Kasumi-1 (cell line): ENCODE measurements at regions not wholly inside any gene's neighbourhood (a gene's known extent, or its start where the extent isn't known, plus 50 kb on each side); places are given as distances from the start of the nearest gene placed in this dataset.
A peak's percentile ranks its signal among the peaks of the same experiment; 100 is the strongest.
"Not testable (repeated sequence)": the region's sequence is repeated elsewhere in the genome, so short reads cannot be mapped to it uniquely, and the experiment has no call there.

Experiments
- DNase-seq, 2 experiments: peaks; one replicate each; lab custom pipeline; 2025; lab: John Stamatoyannopoulos, UW

DNA sequence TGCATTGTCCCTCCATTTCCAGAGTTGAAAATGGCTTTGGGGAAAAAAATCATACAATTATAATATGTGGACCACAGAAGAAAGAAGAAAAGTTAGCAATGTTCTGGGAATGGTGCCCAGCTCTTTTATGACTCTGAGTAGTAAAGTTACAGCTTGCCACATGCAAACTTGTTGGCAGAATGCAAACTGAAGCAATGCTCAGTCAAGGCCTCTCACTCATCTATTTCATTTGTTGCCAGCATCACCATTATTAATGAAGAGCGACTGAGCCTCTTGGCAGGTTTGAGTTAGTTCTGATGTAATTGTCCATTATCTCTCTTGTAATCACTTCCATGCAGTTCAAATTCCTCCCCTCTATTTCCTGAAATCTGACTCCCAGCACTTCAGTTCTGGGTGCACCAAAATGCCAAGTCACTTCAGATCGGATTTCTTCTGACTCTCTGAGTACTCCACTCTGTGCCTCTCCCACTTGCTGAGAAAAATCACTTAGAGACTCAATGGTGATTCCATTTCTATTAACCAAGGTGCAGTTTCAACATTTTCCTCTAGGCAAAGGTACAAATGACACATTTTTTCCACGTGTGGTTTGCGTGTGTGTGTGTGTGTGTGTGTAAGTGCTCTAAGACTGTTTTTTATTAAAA is 154.4 kb upstream of the STMND1 start:
- peak; percentile 4 to 5 for DNase-seq

DNA sequence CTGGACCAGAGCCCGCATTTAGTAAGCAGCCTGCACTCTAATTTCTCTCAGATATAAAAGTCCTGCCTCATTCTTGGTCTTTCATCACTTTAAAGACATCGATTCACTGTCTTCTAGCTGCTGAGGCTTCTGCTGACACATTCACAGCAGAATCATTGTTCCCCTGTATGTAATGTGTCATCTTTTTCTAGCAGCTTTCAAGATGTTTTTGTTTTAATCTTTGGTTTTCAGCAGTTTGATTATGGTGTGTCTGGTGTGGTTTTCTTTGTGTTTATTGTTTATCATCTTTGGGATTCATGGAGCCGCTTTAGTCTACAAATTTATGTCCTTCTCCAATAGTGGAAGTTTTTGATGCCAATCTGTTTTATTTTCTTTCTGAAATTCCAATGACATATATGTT is 157.3 kb upstream of the STMND1 start:
- DNase-seq = no peak

DNA sequence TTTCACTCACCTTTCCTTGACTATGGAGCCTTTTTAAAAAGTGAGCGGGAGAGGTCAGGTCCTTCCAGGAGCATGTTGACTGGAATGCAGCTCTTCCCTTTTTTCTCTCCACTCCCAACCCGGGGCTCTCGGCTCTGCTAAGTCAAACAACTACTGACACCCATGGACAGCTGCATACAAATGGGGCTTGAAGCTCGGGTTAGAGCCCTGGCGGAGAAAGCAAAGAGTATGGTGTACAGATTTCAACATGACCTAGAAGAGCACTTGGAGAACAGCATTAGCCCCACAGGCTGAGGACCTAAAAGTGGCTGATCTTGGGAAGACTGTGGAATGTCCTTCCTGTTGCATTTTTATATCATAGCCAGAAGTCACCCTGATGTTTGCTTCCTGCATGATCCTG is 162.0 kb upstream of the STMND1 start:
- no peak for DNase-seq

DNA sequence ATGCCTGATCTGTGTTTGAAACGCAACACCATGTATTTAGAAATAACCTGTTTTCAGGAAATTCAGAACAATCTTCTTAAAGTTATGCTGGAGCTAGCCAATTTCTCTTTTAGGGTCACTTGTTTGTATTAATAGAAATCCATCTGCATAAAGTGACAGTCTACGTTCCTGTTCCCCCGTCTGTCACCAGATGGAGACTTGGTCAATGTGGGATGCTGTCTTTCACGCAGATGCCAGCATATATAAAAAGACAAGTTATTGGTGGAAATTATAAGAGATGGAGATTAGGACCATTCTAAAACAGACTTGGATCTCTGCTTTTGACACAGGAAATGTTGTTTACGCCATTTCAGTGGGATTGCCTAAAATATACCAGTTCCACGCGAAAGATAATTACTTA is 162.5 kb upstream of the STMND1 start:
- DNase-seq = no peak

DNA sequence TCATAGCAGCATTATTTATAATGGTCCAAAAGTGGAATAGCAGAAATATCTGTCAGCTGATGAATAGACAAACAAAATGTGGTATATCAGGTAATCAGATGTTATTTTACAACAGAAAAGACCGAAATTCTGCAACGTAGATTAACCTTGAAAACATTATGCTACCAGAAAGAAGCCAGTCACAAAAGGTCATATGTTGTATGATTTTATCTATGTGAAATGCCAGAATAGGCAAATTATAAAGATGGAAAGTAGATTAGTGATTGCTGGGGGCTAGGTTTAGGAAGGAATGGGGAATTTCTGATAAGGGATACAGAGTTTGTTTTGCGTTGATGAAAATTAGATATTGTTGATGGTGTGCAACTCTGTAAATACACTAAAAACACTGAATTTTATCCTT is 165.0 kb upstream of the STMND1 start:
- DNase-seq = no peak

DNA sequence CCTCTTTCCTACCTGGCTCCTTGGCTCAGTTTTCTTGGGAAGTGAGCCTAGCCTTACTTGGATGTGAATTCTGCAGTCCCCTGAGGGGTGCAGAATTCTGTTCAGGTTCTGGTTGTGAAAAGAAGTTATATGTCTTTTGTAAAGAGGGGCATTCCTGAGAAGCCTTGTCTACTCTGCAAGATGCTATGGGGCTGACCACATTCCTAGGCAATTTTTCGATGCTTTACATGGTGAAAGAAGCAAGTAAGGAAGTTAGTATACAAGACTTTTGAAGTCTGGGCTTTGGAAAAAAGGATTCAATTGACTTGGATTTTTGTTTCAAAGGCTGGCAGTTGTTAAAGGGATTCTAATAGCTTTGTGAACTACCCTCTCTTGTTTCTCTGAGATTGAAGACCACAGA is 167.9 kb upstream of the STMND1 start:
- no peak for DNase-seq

DNA sequence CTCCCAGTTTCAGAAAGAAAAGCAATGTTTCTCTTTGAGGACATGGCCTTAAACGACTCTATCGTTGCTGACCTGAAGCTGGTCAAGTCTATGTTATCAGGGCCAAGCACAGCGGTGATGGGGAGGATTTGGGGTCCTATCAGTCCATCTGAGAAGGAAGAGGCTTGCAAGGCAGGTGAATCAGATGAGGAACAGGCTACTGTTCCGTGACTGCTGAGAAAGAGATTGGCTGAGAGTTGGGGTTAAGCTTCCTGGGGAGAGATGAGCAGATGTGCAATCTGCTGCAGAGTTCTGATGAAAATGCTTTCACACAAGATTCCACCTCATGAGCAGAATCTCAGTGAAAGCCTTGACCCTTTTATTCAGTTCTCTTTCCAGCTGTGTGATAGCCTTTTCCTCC is 168.3 kb upstream of the STMND1 start:
- DNase-seq = no peak

DNA sequence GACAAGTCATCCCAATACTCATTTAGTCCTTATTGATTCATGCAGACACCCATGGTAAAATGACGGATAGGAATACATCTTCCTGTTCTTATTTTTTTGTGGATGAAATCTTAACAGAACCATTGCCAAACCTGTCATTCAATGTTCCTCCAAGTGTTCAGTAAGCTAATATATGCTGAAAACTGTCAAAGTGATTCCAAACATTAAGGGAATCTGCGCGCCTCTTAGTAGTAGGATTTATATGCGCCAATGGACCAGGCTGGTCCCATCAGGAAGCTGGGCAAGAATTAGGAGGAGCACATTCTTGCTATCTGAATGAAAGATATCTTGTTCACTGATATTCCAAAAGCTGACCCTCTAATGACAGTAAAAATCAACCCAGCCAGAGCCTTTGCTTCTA is 168.9 kb upstream of the STMND1 start:
- no peak for DNase-seq

DNA sequence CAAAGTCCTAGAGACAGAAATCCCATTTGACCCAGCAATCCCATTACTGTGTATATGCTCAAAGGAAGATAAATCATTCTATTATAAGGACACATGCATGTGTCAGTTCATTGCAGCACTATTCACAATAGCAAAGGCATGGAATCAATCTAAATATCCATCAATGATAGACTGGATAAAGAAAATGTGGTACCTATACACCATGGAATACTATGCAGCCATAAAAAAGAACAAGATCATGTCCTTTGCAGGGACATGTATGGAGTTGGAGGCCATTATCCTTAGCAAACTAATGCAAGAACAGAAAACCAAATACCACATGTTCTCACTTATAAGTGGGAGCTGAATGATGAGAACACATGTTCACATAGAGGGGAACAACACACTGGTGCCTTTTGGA is 169.8 kb upstream of the ATXN1 start:
- not testable (repeated sequence) for DNase-seq

DNA sequence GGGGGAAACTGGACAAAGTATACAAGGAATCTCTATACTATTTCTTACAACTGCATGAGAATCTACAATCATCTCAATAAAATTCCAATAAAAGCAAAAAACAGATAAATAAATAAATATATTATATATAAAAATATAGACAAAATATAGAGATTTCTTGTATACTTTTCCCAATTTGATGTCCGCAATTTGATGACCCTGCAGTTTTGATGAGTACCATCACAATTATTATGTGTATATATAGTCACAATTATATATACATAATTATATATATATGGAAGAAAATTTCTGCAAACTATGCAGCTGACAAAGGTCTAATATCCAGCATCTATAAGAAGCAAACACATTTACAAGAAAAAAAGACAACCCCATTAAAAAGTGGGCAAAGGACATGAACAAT is 169.2 kb upstream of the ATXN1 start:
- no peak for DNase-seq

DNA sequence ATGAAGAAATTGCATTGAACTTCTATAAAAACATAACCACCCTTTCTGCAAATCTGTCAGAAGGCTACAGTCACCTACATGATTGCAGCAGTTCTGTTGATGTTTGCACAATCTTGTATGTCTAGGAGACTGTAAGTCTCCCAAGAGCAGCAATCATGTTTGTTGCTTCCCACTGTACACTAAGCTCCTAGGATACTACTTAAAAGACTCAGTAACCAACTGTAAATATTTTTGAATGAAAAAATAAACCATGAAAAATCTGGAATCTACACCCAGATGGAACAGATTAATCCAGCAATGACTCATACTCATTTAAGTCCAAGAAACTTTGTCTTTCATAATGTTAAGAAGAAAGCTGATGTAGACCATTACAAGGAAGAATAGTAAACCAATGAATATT is 168.5 kb upstream of the ATXN1 start:
- DNase-seq = no peak

DNA sequence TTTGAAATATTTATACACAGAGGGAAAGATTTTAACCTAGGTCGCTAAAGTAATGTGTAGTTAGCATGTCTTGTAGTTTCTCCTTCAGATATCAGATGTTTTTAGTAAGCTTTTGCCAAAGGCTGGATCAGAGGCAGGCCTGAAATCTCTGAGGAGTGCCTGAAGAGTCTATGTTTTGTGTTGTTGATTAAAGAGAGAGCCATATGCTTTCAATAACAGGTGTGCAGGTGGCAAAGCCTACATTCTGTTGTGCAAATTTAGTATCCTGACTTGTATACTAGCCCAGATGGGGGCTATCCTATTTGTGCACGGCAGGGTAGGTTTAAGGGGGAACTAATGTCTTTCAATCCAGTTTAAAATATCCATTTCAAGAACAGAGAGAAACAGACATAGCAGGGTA is 167.1 kb upstream of the ATXN1 start:
- DNase-seq = no peak

DNA sequence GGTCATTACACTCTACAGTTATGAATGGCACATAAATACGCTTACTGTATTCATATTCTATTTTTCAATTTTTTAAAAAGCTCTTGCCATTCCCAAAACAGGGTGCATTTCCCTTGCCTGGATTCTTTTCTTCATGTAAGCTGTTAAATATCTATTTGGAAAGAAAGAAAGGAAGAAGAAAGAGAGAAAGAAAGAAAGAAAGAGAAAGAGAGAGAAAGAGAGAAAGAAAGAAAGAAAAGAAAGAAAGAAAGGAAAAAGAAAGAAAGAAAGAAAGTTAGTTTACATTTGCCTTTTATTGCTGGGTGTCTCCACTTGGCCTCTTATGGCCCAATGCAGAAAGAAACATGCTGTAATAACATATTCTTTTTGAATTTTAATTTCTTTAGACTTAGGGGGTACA is 165.9 kb upstream of the ATXN1 start:
- DNase-seq = no peak

DNA sequence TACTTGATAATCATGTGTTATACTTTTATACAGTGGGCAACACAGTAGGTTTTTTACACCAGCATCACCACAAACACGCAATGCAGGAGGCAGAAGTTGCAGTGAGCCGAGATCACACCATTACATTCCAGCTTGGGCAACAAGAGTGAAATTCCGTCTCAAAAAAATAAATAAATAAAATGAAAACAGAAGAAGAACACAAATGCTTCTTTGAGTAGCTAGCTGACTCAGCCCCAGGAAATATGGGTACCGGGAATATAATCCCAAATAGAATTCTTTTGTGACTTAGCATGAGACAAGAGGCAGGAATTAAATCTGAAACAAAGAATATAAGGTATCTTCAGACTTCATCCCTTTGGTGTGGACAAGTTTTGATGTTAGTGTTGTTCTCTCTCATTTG is 164.2 kb upstream of the ATXN1 start:
- DNase-seq = no peak

DNA sequence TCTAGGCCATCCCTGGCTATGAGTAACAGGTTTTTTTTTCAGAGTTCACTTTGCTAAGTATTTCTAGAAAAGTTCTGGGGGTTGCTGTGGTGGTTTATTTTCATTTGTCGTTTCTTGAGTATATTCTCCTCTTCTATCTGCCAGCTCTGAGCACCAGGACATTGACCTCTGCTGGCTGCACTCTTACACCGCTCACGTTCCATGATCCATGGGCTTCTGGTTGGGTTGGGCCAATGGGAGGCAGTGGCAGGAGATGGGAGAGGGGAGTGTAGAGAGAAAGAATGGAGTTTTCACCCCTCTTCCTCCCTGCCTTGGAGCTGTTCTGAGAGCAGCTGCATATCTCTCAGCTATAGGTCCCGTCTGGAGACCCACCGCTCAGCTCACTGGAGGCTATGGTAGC is 161.0 kb upstream of the ATXN1 start:
- DNase-seq = no peak

DNA sequence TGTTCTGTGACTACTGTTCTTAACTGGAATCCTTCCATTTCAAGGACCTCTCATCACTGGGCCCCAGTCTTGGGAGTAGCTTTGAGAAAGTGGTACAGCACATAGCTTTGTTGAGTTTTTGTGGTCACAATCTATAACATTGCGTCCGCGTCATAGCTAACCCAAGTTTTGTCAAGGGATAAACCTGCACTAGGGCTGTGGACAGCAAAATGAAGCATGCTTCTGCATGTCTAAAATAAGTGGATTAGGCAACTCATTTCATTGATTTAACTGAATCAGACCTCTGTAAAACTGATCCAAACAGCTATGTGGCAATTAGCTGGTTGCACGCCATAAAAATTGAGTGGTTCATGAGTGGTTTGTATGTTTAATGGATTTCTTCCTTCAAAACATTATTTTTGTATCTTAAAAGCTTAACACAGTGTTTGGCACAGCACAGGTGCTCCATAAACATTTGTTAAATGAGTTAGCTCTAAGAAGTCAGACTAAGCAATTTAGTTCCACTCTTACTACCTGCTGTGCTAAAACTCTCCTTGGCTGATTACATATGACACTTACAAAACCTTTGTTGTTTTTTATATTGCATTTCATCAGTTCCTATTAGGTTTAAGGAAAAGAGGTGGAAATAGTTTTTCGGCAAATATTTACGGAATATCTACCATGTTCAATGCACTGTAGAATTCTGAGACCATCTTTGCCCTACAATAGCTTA is 160.3 kb upstream of the ATXN1 start:
- no peak for DNase-seq

DNA sequence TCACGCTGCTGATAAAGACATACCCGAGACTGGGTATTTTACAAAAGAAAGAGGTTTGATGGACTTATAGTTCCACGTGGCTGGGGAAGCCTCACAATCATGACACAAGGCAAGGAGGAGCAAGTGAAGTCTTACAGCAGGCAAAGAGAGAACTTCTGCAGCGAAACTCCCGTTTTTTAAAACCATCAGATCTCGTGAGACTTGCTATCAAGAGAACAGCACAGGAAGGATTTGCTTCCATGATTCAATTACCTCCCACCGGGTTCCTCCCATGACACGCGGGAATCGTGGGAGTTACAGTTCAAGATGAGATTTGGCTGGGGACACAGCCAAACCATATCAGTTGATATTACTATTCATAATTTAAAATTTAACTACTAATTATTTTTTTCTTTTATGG is 157.3 kb upstream of the ATXN1 start:
- DNase-seq = no peak

DNA sequence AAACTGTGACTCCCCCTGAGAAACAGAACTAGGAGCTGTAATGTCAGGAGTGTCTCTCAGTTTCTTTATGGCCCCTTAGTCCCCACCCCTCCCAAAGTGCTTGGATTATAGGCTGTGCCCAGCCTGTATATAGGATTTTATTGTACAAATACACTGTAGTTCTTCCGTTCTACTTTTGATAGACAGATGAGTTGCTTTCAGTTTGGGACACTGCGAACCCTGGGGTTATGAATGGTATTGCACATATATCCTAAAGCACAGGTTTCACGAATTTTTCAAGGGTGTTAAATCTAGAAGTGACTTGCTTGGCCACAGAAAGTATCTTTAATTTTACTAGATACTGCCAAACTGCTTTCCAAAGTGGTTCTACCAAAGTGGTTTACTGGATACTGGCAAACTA is 152.9 kb upstream of the ATXN1 start:
- DNase-seq = no peak

DNA sequence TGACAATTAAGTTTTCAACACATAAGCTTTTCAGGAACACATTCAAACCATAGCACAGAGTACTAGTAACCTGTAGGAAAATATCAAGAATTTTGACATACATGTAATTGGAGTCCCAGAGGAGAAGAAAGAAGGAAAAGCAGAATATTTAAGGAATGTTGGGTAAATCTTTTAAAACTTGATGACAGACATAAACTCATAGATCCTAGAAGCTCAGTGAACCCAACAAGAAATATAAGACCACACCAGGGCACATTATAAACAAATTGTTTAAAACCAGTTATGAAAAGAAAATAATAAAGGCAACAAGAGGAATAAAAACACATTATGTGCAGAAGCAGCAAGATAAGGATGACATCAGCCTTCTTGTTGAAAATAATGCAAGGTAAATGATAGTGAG is 151.5 kb upstream of the ATXN1 start:
- DNase-seq = no peak

DNA sequence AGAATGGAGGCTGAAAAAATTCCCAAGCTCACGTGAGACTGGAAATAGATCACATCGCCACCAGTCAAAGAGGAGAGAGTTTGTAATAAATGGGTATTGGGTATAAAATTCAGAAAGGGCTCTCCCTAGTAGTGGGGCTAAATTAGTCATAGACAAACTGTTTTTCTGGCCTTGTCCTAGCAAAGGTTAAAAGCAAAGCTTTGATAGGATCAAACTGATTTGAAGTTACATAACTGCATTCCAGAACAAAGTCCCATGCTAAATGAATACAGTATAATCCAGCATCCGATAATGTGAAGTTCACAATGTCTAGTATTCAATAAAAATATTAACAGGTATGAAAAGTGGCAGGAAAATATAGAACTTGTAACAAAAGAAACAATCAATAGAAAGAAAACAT is 149.8 kb upstream of the ATXN1 start:
- no peak for DNase-seq

DNA sequence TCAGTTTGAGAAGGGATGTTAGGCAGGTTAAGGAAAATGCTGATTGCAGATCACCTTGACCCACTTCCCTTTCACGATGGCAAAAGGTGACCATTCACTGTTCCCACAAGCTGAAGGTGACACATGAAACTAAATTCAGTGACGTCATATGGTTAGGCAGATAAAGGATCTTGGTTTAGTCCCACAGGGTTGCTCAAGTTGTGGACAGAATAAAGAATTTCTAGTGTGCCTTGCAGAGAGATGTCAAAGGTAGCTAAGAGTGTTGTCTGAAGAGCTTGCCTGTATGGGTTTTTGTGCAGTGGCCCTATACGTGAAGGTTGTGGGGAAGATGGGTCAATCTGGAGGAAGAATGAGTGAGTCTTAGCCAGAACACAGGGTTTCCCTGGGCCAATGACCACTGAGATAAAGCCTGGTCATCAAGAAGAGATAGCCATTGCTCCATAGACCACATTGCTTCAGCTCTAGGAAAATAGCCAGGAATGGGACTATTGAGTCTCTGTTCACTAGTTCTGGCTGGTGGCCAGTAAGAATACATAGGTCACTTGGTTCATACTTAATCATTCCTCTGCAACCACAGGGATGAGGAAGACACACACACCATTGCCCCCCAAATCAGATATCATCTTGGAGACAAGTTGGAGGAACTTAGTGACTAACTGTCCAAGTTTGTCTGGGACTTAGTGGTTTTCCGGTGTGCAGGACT is 148.5 kb upstream of the ATXN1 start:
- DNase-seq = no peak

DNA sequence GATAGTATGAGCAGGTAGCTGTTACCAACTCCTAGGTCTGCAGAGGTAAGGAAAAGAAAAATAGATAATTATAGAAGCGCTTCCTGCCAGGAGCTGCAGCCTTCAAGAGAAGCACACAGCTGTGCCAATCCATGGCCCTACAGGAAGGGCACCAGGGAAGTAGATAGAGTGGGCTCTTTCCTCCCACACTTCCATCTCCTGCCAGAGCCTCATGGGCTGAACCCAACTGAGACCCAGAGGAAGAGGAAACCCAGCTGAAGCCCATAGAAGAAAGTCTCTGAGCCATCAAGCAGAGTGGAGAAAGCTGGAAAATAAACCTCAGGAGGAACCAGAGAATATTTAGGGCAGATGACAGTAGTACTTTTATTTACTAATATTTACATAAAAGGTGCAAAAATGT is 146.7 kb upstream of the ATXN1 start:
- DNase-seq = peak; percentile 16 to 30

DNA sequence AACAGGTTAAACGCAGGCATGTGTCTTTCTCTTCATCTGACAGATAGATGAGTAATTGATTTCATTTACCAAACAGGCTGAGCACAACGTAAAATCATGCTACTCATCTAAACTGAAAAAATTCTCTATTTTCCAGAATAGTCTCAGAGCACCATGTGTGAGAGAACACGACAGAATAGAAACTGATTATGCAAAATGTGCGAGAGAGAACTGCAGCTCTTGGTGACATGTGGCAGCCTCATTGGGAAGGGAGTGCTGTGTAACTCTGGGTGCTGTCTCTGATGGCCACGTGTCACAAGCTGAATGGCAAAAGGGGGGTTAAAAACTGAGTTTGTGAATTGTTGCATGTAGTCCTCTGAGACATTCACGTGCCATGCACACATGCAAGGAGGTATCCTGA is 143.7 kb upstream of the ATXN1 start:
- no peak for DNase-seq

DNA sequence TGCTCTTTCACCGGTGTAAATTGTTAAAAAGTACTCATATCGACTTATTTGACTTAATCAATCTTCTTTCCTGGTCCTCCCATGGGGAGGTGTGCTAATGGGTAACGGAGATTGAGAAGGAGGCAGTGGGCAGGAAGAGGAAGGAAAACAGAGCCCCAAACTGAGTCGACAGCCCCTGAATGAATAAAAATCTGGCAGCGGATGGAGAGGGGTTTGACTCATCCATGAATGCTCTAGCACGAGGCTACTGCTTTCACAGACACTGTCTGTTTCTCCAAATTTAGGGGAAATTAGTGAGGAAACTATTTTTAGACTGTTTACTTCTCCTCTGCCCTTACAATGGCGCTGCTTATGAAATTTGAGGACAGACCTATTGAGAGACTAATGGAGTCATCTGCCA is 142.2 kb upstream of the ATXN1 start:
- DNase-seq = peak; percentile 19 to 30
